Activated CD4-positive, alpha-beta T cell treated with anti-CD3 and anti-CD28 coated beads for 48 hours (primary cell): ENCODE measurements at regions not wholly inside any gene's neighbourhood (a gene's known extent, or its start where the extent isn't known, plus 50 kb on each side); places are given as distances from the start of the nearest gene placed in this dataset.

Experiments used
- DNase-seq: peaks from one replicate; pipeline ENCODE4 v3.0.0-alpha.2; 2020

GRCh38 chr1:221644663-221645258 lies 97.1 kb downstream of the DUSP10 start:
- no peak for DNase-seq

GRCh38 chr1:221648201-221648600 lies 93.7 kb downstream of the DUSP10 start:
- DNase-seq = no peak
